Smooth muscle cell (in vitro differentiated cells): ENCODE measurements at regions not wholly inside any gene's neighbourhood (a gene's known extent, or its start where the extent isn't known, plus 50 kb on each side); places are given as distances from the start of the nearest gene placed in this dataset.

ENCODE experiments used
- DNase-seq: peaks from one replicate; lab custom pipeline; 2025; ENCODE audit not compliant: unreplicated experiment; lab: John Stamatoyannopoulos, UW
- H2AFZ ChIP-seq: fragments of 200-600 bp; sonication (generic); 2 replicates; pipeline ENCODE4 v1.6.0; 2016; ENCODE audit warnings: antibody characterized with exemption, low read depth, mild to moderate bottlenecking
- H3F3A ChIP-seq: fragments of 200-600 bp; sonication (generic); 2 replicates; pipeline ENCODE4 v1.6.0; 2017; ENCODE audit warnings: antibody characterized with exemption, low read depth
- H3K27ac ChIP-seq: fragments of 200-600 bp; sonication (generic); 2 replicates; pipeline ENCODE4 v1.5.1; 2016; ENCODE audit warnings: low read depth, mild to moderate bottlenecking
- H3K27me3 ChIP-seq: fragments of 200-600 bp; sonication (generic); 2 replicates; pipeline ENCODE4 v1.6.1; 2016; ENCODE audit warnings: low read depth, mild to moderate bottlenecking
- H3K36me3 ChIP-seq: fragments of 200-600 bp; sonication (generic); 2 replicates; pipeline ENCODE4 v1.5.1; 2016; ENCODE audit warnings: low read depth
- H3K4me1 ChIP-seq: fragments of 200-600 bp; sonication (generic); 2 replicates; pipeline ENCODE4 v1.5.1; 2016; ENCODE audit warnings: low read depth
- H3K4me2 ChIP-seq: fragments of 200-600 bp; sonication (generic); 2 replicates; pipeline ENCODE4 v1.6.0; 2016; ENCODE audit warnings: mild to moderate bottlenecking
- H3K4me3 ChIP-seq: fragments of 200-600 bp; sonication (generic); 2 replicates; pipeline ENCODE4 v1.5.1; 2016; ENCODE audit warnings: mild to moderate bottlenecking
- H3K79me2 ChIP-seq: fragments of 200-600 bp; sonication (generic); 2 replicates; pipeline ENCODE4 v1.6.0; 2016; ENCODE audit warnings: low read depth, mild to moderate bottlenecking
- H3K9ac ChIP-seq: fragments of 200-600 bp; sonication (generic); 2 replicates; pipeline ENCODE4 v1.6.0; 2016; ENCODE audit warnings: low read depth
- H3K9me3 ChIP-seq: fragments of 200-600 bp; sonication (generic); replicated peaks from 2 replicates; pipeline ENCODE4 v1.5.1; 2016; ENCODE audit warnings: low read depth
- H4K20me1 ChIP-seq: fragments of 200-600 bp; sonication (generic); 2 replicates; pipeline ENCODE4 v1.6.0; 2016; ENCODE audit warnings: low read depth
- CTCF ChIP-seq: fragments of 200-600 bp; sonication (generic); IDR thresholded peaks from 2 replicates; pipeline ENCODE4 v1.5.1; 2017; ENCODE audit warnings: borderline replicate concordance, mild to moderate bottlenecking, antibody characterized with exemption; ENCODE audit not compliant: insufficient read depth, poor library complexity, severe bottlenecking
- WGBS: methylation state at CpG from one replicate; pipeline ENCODE4 v1.1.7; 2016; ENCODE audit warnings: low lambda C conversion rate; 5-methylcytosine and 5-hydroxymethylcytosine counted together

DNA sequence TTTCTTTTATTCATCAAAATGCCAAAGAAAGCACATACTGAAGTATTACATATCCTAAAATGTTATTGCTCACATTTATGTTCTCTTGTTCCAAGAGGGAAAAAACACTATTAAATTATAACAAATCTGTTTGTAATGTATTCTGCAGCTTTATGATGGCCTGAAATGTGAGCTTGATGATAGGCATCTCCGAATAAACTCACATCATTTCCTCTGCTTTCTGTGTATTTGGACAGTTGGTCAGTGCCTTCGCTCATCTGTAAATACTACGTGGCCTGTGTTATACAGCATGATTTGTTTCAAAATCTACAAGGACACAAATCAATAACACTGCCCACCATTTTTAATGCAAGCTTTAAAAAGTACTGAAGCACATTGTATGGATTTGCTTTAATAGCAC lies 672.8 kb upstream of the SYT4 start:
- H3K9me3 ChIP-seq, result no peaks in the 10 kb centered on the region
- H3K4me2 ChIP-seq, result no peak overlapping the region
- no peak overlapping the region for H2AFZ ChIP-seq
- TF ChIP-seq CTCF, result no peak
- 92% methylated on average over 3 of the region's 3 CpGs for WGBS
- no peaks in the 10 kb centered on the region for H4K20me1 ChIP-seq
- DNase-seq, result no peak
- H3K36me3 ChIP-seq, result no peaks in the 10 kb centered on the region
- H3K9ac ChIP-seq, result no peak overlapping the region
- no peaks in the 10 kb centered on the region for H3K79me2 ChIP-seq
- H3K27ac ChIP-seq, result no peak overlapping the region
- H3K27me3 ChIP-seq, result no peaks in the 10 kb centered on the region
- no peaks in the 10 kb centered on the region for H3F3A ChIP-seq
- no peak overlapping the region for H3K4me3 ChIP-seq
- no peaks in the 10 kb centered on the region for H3K4me1 ChIP-seq

- Histone ChIP-seq H3K27me3 (no peaks in the 10 kb centered on the region), H3K9me3 (no peaks in the 10 kb centered on the region), H3K36me3 (no peaks in the 10 kb centered on the region), H3K79me2 (no peaks in the 10 kb centered on the region), H3K27ac (no peak overlapping the region), H3K4me3 (no peak overlapping the region), H3K9ac (no peak overlapping the region), H3K4me1 (no peaks in the 10 kb centered on the region), H3K4me2 (no peak overlapping the region), H3F3A (no peaks in the 10 kb centered on the region), H2AFZ (no peak overlapping the region), H4K20me1 (no peaks in the 10 kb centered on the region)
- no peak for DNase-seq
- TF ChIP-seq CTCF, result no peak
- 90% methylated on average over 3 of the region's 3 CpGs for WGBS
Measured at GRCh38 chr18:43952398-43952797, 675.1 kb upstream of the SYT4 start.

DNA sequence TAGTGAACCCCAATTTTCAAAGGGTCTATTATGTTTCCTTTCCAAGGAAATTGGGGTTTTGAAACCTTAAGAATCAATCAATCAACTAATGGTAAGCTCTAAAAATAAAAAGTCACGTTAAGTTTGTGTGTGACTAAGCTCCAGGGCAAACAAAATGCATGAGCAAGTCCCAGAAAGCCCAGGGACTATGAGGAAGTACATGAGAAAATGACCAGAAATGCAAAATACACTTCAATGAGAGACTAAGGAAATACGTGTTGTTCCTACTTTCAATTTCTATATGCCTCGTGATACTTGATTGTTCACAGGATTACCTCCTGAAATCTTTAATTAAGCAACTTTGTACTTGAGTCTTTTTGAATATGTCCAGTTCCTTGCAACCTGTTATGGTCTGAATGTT lies 684.4 kb upstream of the SYT4 start:
- DNase-seq, result no peak
- 85% methylated on average over 3 of the region's 3 CpGs for WGBS
- no peak for TF ChIP-seq CTCF
- Histone ChIP-seq H3K4me2 (no peak overlapping the region), H2AFZ (no peak overlapping the region), H3K27ac (no peak overlapping the region), H3K36me3 (no peaks in the 10 kb centered on the region), H3K27me3 (no peaks in the 10 kb centered on the region), H4K20me1 (no peaks in the 10 kb centered on the region), H3K4me1 (no peaks in the 10 kb centered on the region), H3F3A (no peaks in the 10 kb centered on the region), H3K4me3 (no peak overlapping the region), H3K79me2 (no peaks in the 10 kb centered on the region), H3K9ac (no peak overlapping the region), H3K9me3 (no peaks in the 10 kb centered on the region)

- Histone ChIP-seq H3K9ac (no peak overlapping the region), H3K4me3 (no peak overlapping the region), H3K36me3 (no peaks in the 10 kb centered on the region), H3K27me3 (no peaks in the 10 kb centered on the region), H3K27ac (no peak overlapping the region), H3K4me1 (no peaks in the 10 kb centered on the region), H3K79me2 (no peaks in the 10 kb centered on the region), H3F3A (no peaks in the 10 kb centered on the region), H3K9me3 (no peaks in the 10 kb centered on the region), H3K4me2 (no peak overlapping the region), H4K20me1 (no peaks in the 10 kb centered on the region), H2AFZ (no peak overlapping the region)
- 100% methylated on average over 1 of the region's 1 CpG for WGBS
- TF ChIP-seq CTCF, result no peak
- no peak for DNase-seq
Measured at GRCh38 chr18:43964666-43965065, 687.4 kb upstream of the SYT4 start.
